ENCODE measurements at regions not wholly inside any gene's neighbourhood (a gene's known extent, or its start where the extent isn't known, plus 50 kb on each side); places are given as distances from the start of the nearest gene placed in this dataset.

GRCh38 chr2:171260471-171261424 lies 100.1 kb upstream of the TLK1 start:
- no peak overlapping the region for H4K5ac ChIP-seq (ENCODE audit: low read depth, low read length)
- no TSS peak for BruUV-seq (replicated peaks)
- no peaks in the 10 kb centered on the region for H3K36me3 ChIP-seq (ENCODE audit: control insufficient read depth, insufficient read depth, low read length)
- no peaks in the 10 kb centered on the region for H3K27me3 ChIP-seq (ENCODE audit: control insufficient read depth, insufficient read depth, low read length)
- no peak overlapping the region for H3K27ac ChIP-seq (ENCODE audit: insufficient read depth, low read length)
- no peak overlapping the region for H4K8ac ChIP-seq (ENCODE audit: low read depth in 2 of 2, low read length in 2 of 2)
- no peak overlapping the region for H3K9ac ChIP-seq (ENCODE audit: low read depth, low read length)
- H3K18ac ChIP-seq (ENCODE audit: low read depth, low read length): no peak overlapping the region
- in situ Hi-C loops (cut with MboI; ENCODE audit: low sequenced_read_pairs): no loop called here
- H3K4ac ChIP-seq (ENCODE audit: low read depth, low read length): no peak overlapping the region
- H3K79me1 ChIP-seq (ENCODE audit: low read depth in 1 of 2, low read length in 2 of 2): no peaks in the 10 kb centered on the region
- H3K9me3 ChIP-seq (ENCODE audit: control insufficient read depth, insufficient read depth, low read length): no peaks in the 10 kb centered on the region
- no peaks in the 10 kb centered on the region; the same call in none of the 2 replicates for H3K4me1 ChIP-seq (ENCODE audit: control insufficient read depth, insufficient read depth, low read length)
- H4K20me1 ChIP-seq (ENCODE audit: insufficient read depth, low read length): no peaks in the 10 kb centered on the region
- ATAC-seq (ENCODE audit: low read depth) (no peak), DNase-seq (no peak)
- WGBS, 2 experiments (ENCODE audit: extremely low coverage in 2 of 2, insufficient read length in 1 of 2): 100% methylated on average over 1 of the region's 6 CpGs; no CpG with 5 or more reads in 1 of the 2 experiments
- peak overlapping the region; percentile 60; the same call in 1 of the 2 replicates for H3K14ac ChIP-seq (replicated peaks; ENCODE audit: low read depth, low read length)
- TF ChIP-seq, protein P1, sequence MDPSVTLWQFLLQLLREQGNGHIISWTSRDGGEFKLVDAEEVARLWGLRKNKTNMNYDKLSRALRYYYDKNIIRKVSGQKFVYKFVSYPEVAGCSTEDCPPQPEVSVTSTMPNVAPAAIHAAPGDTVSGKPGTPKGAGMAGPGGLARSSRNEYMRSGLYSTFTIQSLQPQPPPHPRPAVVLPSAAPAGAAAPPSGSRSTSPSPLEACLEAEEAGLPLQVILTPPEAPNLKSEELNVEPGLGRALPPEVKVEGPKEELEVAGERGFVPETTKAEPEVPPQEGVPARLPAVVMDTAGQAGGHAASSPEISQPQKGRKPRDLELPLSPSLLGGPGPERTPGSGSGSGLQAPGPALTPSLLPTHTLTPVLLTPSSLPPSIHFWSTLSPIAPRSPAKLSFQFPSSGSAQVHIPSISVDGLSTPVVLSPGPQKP (IDR thresholded peaks at IDR 0.05; ENCODE audit: borderline replicate concordance, low read depth, low read length): no peak
- 0 out of 2 replicates have a peak, but pooled peaks have one; percentile 9 for TF ChIP-seq MAFK (IDR thresholded peaks at IDR 0.05; ENCODE audit: low read depth, low read length)
- H3K23ac ChIP-seq (ENCODE audit: low read depth, low read length): peak overlapping the region; percentile 76; the same call in 1 of the 2 replicates
- ChIA-PET POLR2A (ENCODE audit: unreplicated experiment) (no interaction called here), CTCF (no interaction called here)
- H3K4me3 ChIP-seq (ENCODE audit: insufficient read depth, low read depth, low read length): no peak overlapping the region
- H2AK5ac ChIP-seq (ENCODE audit: low read depth, low read length): no peak overlapping the region
- H3K4me2 ChIP-seq (ENCODE audit: low read depth, low read length): no peak overlapping the region
- no peak overlapping the region for H3K56ac ChIP-seq (ENCODE audit: extremely low read depth, insufficient read depth, low read length)
- 0 out of 2 replicates have a peak overlapping the region, but pooled peaks have one; percentile 27 for H2BK120ac ChIP-seq (ENCODE audit: low read depth, low read length)
- dilution Hi-C loops (cut with HindIII; ENCODE audit: low sequenced_read_pairs, unreplicated experiment): no loop called here
- H2AFZ ChIP-seq (replicated peaks; ENCODE audit: low read length, poor library complexity): no peak overlapping the region
- no peak overlapping the region for H2BK15ac ChIP-seq (ENCODE audit: low read depth, low read length)
- intact Hi-C loops (cut with micrococcal nuclease): no loop called here
- no peak overlapping the region for H2BK5ac ChIP-seq (ENCODE audit: low read depth, low read length, poor library complexity, severe bottlenecking)
- 0 out of 2 replicates have a peak overlapping the region, but pooled peaks have one; percentile 12 for H2BK20ac ChIP-seq (ENCODE audit: low read depth, low read length)
- H4K91ac ChIP-seq (ENCODE audit: insufficient read depth, low read depth, low read length): no peak overlapping the region
- no peak overlapping the region for H2AK9ac ChIP-seq (replicated peaks; ENCODE audit: low read depth, low read length, poor library complexity)
- H3K9me1 ChIP-seq (ENCODE audit: insufficient read depth, low read length): no peaks in the 10 kb centered on the region

Measured in IMR-90 (cell line).